Activated CD4-positive, alpha-beta T cell treated with anti-CD3 and anti-CD28 coated beads, Interleukin-2, Interleukin-6, amounts not matched to agents 100 ng/mL and 50 ng/mL, durations not matched to agents 16 hours and 8 hours (primary cell): ENCODE measurements at regions not wholly inside any gene's neighbourhood (a gene's known extent, or its start where the extent isn't known, plus 50 kb on each side); places are given as distances from the start of the nearest gene placed in this dataset.

Source experiments
- DNase-seq: peaks from one replicate; pipeline ENCODE4 v3.0.0-alpha.2; 2020

GRCh38 chr10:61184429-61184828 lies 240.4 kb upstream of the RHOBTB1 start:
- DNase-seq: no peak

GRCh38 chr10:61183967-61184366 lies 240.0 kb upstream of the RHOBTB1 start:
- no peak for DNase-seq

GRCh38 chr10:61181832-61182231 lies 237.8 kb upstream of the RHOBTB1 start:
- DNase-seq: no peak

GRCh38 chr10:61179771-61180170 lies 235.8 kb upstream of the RHOBTB1 start:
- DNase-seq: no peak

- no peak for DNase-seq
Measured at GRCh38 chr10:61176424-61176823, 232.4 kb upstream of the RHOBTB1 start.

- no peak for DNase-seq
Measured at GRCh38 chr10:61175316-61175715, 231.3 kb upstream of the RHOBTB1 start.

- DNase-seq: no peak
Measured at GRCh38 chr10:61173450-61173849, 229.5 kb upstream of the RHOBTB1 start.

- no peak for DNase-seq
Measured at GRCh38 chr10:61172182-61172926, 228.4 kb upstream of the RHOBTB1 start.

- no peak for DNase-seq
Measured at GRCh38 chr10:61170594-61170993, 226.6 kb upstream of the RHOBTB1 start.

GRCh38 chr10:61169294-61169693 lies 225.3 kb upstream of the RHOBTB1 start:
- DNase-seq: no peak

GRCh38 chr10:61166489-61166888 lies 222.5 kb upstream of the RHOBTB1 start:
- no peak for DNase-seq

- no peak for DNase-seq
Measured at GRCh38 chr10:61166065-61166464, 222.1 kb upstream of the RHOBTB1 start.

- no peak for DNase-seq
Measured at GRCh38 chr10:61164458-61165160, 220.6 kb upstream of the RHOBTB1 start.

GRCh38 chr10:61163403-61163802 lies 219.4 kb upstream of the RHOBTB1 start:
- no peak for DNase-seq

GRCh38 chr10:61160253-61160652 lies 216.3 kb upstream of the RHOBTB1 start:
- DNase-seq: no peak

- DNase-seq: no peak
Measured at GRCh38 chr10:61159253-61159652, 215.3 kb upstream of the RHOBTB1 start.

- no peak for DNase-seq
Measured at GRCh38 chr10:61157182-61157581, 213.2 kb upstream of the RHOBTB1 start.

GRCh38 chr10:61153771-61154170 lies 209.8 kb upstream of the RHOBTB1 start:
- DNase-seq: no peak

- DNase-seq: no peak
Measured at GRCh38 chr10:61151059-61151458, 207.1 kb upstream of the RHOBTB1 start.

GRCh38 chr10:61148451-61148850 lies 204.5 kb upstream of the RHOBTB1 start:
- DNase-seq: no peak

GRCh38 chr10:61142987-61143386 lies 199.0 kb upstream of the RHOBTB1 start:
- no peak for DNase-seq

GRCh38 chr10:61140765-61141392 lies 196.9 kb upstream of the RHOBTB1 start:
- DNase-seq: peak; percentile 39

GRCh38 chr10:61139592-61139953 lies 195.6 kb upstream of the RHOBTB1 start:
- DNase-seq: no peak
